Chondrocyte (in vitro differentiated cells): ENCODE measurements at regions not wholly inside any gene's neighbourhood (a gene's known extent, or its start where the extent isn't known, plus 50 kb on each side); places are given as distances from the start of the nearest gene placed in this dataset.

Experiments
- DNase-seq: peaks from one replicate; pipeline ENCODE4 v3.0.0; 2021; ENCODE audit warnings: mixed read lengths, low spot score
- H3K27ac Mint-ChIP-seq: one replicate; pipeline ENCODE4 v1.8.0; 2021; ENCODE audit warnings: mild to moderate bottlenecking, moderate library complexity, mixed read lengths; ENCODE audit not compliant: unreplicated experiment
- H3K27me3 Mint-ChIP-seq: 2 replicates; pipeline ENCODE4 v1.8.0; 2021; ENCODE audit warnings: low read depth, mixed read lengths
- H3K36me3 Mint-ChIP-seq: 2 replicates; pipeline ENCODE4 v1.8.0; 2021; ENCODE audit warnings: low read depth, mixed read lengths
- H3K4me1 Mint-ChIP-seq: 2 replicates; pipeline ENCODE4 v1.8.0; 2021; ENCODE audit warnings: low read depth, mild to moderate bottlenecking, mixed read lengths
- H3K4me3 Mint-ChIP-seq: one replicate; pipeline ENCODE4 v1.8.0; 2021; ENCODE audit warnings: mild to moderate bottlenecking, moderate library complexity, mixed read lengths; ENCODE audit not compliant: unreplicated experiment
- H3K9me3 Mint-ChIP-seq: 2 replicates; pipeline ENCODE4 v1.8.0; 2021; ENCODE audit warnings: low read depth, mixed read lengths
- CTCF ChIP-seq: fragments of 200-600 bp; sonication (generic); IDR thresholded peaks from 2 replicates; pipeline ENCODE4 v1.5.0; 2021; ENCODE audit warnings: antibody characterized with exemption, mild to moderate bottlenecking, moderate library complexity

GRCh38 chr2:11022064-11022463 lies 110.3 kb downstream of the KCNF1 start:
- no peak for TF ChIP-seq CTCF
- no peaks in the 10 kb centered on the region for H3K36me3 Mint-ChIP-seq
- H3K4me3 Mint-ChIP-seq: no peak overlapping the region
- peaks cover 5% of the 10 kb centered on the region for H3K27me3 Mint-ChIP-seq
- H3K4me1 Mint-ChIP-seq: no peaks in the 10 kb centered on the region
- DNase-seq: no peak
- no peaks in the 10 kb centered on the region for H3K9me3 Mint-ChIP-seq
- no peak overlapping the region for H3K27ac Mint-ChIP-seq

- Mint-ChIP-seq H3K4me3 (no peak overlapping the region), H3K36me3 (no peaks in the 10 kb centered on the region), H3K27ac (no peak overlapping the region), H3K9me3 (no peaks in the 10 kb centered on the region), H3K27me3 (peaks cover 2% of the 10 kb centered on the region), H3K4me1 (no peaks in the 10 kb centered on the region)
- no peak for DNase-seq
- TF ChIP-seq CTCF: no peak
Measured at GRCh38 chr2:11022591-11023273, 111.0 kb downstream of the KCNF1 start.

- DNase-seq: no peak
- H3K27me3 Mint-ChIP-seq: no peaks in the 10 kb centered on the region
- no peaks in the 10 kb centered on the region for H3K9me3 Mint-ChIP-seq
- no peak overlapping the region for H3K4me3 Mint-ChIP-seq
- no peaks in the 10 kb centered on the region for H3K36me3 Mint-ChIP-seq
- no peaks in the 10 kb centered on the region for H3K4me1 Mint-ChIP-seq
- no peak for TF ChIP-seq CTCF
- H3K27ac Mint-ChIP-seq: no peak overlapping the region
Measured at GRCh38 chr2:11023326-11024258, 111.9 kb downstream of the KCNF1 start.

GRCh38 chr2:11024259-11024645 lies 112.5 kb downstream of the KCNF1 start:
- H3K27ac Mint-ChIP-seq: no peak overlapping the region
- no peaks in the 10 kb centered on the region for H3K9me3 Mint-ChIP-seq
- H3K36me3 Mint-ChIP-seq: no peaks in the 10 kb centered on the region
- H3K4me3 Mint-ChIP-seq: no peak overlapping the region
- no peak for TF ChIP-seq CTCF
- H3K27me3 Mint-ChIP-seq: no peaks in the 10 kb centered on the region
- H3K4me1 Mint-ChIP-seq: no peaks in the 10 kb centered on the region
- DNase-seq: no peak

GRCh38 chr2:11024687-11025086 lies 113.0 kb downstream of the KCNF1 start:
- H3K27ac Mint-ChIP-seq: no peak overlapping the region
- no peaks in the 10 kb centered on the region for H3K4me1 Mint-ChIP-seq
- peaks cover 2% of the 10 kb centered on the region for H3K27me3 Mint-ChIP-seq
- no peaks in the 10 kb centered on the region for H3K9me3 Mint-ChIP-seq
- H3K4me3 Mint-ChIP-seq: no peak overlapping the region
- no peak for DNase-seq
- no peak for TF ChIP-seq CTCF
- H3K36me3 Mint-ChIP-seq: no peaks in the 10 kb centered on the region
